Mammary epithelial cell (primary cell): ENCODE measurements at regions not wholly inside any gene's neighbourhood (a gene's known extent, or its start where the extent isn't known, plus 50 kb on each side); places are given as distances from the start of the nearest gene placed in this dataset.

ENCODE experiments used
- EZH2 ChIP-seq: IDR thresholded peaks from 2 replicates; pipeline ENCODE4 v1.6.1; 2012; ENCODE audit warnings: low read length, inconsistent platforms, borderline replicate concordance
- TF ChIP-seq, protein P1 (sequence below), 2 donors: IDR thresholded peaks in 1 of 2; conservative IDR thresholded peaks in 1 of 2; 2 replicates each; pipeline ENCODE4 v1.5.1; 2011 to 2012; ENCODE audit warnings: inconsistent platforms in 2 of 2, low read length in 2 of 2, mild to moderate bottlenecking in 2 of 2, control low read depth in 1 of 2, low read depth in 1 of 2; ENCODE audit not compliant: insufficient read depth in 1 of 2; ENCODE audit errors: extremely low read depth in 1 of 2

DNA sequence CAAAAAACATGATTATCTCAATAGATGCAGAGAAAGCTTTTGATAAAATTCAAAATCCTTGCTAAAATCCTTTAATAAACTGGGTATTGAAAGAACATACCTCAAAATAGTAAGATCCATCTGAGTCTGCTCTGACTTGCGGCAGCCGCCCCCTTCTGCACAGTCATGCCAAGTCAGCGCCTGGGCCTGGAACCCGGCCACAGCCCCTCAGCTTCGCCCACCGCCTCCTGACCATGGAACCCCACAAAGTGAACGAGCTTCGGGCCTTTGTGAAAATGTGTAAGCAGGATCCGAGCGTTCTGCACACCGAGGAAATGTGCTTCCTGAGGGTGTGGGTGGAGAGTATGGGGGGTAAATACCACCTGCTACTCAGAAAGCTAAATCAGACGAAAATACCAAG is 270.9 kb upstream of the TFPI start:
- TF ChIP-seq, protein P1, sequence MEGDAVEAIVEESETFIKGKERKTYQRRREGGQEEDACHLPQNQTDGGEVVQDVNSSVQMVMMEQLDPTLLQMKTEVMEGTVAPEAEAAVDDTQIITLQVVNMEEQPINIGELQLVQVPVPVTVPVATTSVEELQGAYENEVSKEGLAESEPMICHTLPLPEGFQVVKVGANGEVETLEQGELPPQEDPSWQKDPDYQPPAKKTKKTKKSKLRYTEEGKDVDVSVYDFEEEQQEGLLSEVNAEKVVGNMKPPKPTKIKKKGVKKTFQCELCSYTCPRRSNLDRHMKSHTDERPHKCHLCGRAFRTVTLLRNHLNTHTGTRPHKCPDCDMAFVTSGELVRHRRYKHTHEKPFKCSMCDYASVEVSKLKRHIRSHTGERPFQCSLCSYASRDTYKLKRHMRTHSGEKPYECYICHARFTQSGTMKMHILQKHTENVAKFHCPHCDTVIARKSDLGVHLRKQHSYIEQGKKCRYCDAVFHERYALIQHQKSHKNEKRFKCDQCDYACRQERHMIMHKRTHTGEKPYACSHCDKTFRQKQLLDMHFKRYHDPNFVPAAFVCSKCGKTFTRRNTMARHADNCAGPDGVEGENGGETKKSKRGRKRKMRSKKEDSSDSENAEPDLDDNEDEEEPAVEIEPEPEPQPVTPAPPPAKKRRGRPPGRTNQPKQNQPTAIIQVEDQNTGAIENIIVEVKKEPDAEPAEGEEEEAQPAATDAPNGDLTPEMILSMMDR (conservative IDR thresholded peaks at IDR 0.05 in 1 of 2, IDR thresholded peaks at IDR 0.05 in 1 of 2; ENCODE audit: extremely low read depth in 1 of 2, insufficient read depth in 1 of 2, low read depth in 1 of 2, low read length in 2 of 2) = no peak
- TF ChIP-seq EZH2 = no peak
